GM19452 (cell line): ENCODE measurements at regions not wholly inside any gene's neighbourhood (a gene's known extent, or its start where the extent isn't known, plus 50 kb on each side); places are given as distances from the start of the nearest gene placed in this dataset.
A peak's percentile ranks its signal among the peaks of the same experiment; 100 is the strongest.

Source experiments
- ATAC-seq: cut with Tn5 transposase; IDR thresholded peaks from one replicate; pipeline ENCODE4 v1.9.1; 2021; ENCODE audit not compliant: unreplicated experiment

GRCh38 chr6:139613496-139613895 lies 239.0 kb upstream of the CITED2 start:
- ATAC-seq = no peak

GRCh38 chr6:139612135-139612465 lies 237.7 kb upstream of the CITED2 start:
- no peak for ATAC-seq

GRCh38 chr6:139611327-139612134 lies 237.1 kb upstream of the CITED2 start:
- no peak for ATAC-seq

GRCh38 chr6:139608466-139609261 lies 234.2 kb upstream of the CITED2 start:
- no peak for ATAC-seq

- no peak for ATAC-seq
Observed at GRCh38 chr6:139605350-139605749, 230.9 kb upstream of the CITED2 start.

GRCh38 chr6:139603581-139603980 lies 229.1 kb upstream of the CITED2 start:
- ATAC-seq = no peak

GRCh38 chr6:139602577-139602976 lies 228.1 kb upstream of the CITED2 start:
- ATAC-seq = no peak

GRCh38 chr6:139600919-139601475 lies 226.5 kb upstream of the CITED2 start:
- ATAC-seq = peak; percentile 96

GRCh38 chr6:139600343-139600742 lies 225.9 kb upstream of the CITED2 start:
- peak; percentile 4 for ATAC-seq

- ATAC-seq = no peak
Observed at GRCh38 chr6:139597771-139598755, 223.6 kb upstream of the CITED2 start.

- no peak for ATAC-seq
Observed at GRCh38 chr6:139597087-139597763, 222.8 kb upstream of the CITED2 start.

- no peak for ATAC-seq
Observed at GRCh38 chr6:139595183-139595582, 220.7 kb upstream of the CITED2 start.

GRCh38 chr6:139594333-139594965 lies 220.0 kb upstream of the CITED2 start:
- no peak for ATAC-seq

- ATAC-seq = no peak
Observed at GRCh38 chr6:139593081-139593480, 218.6 kb upstream of the CITED2 start.

- ATAC-seq = no peak
Observed at GRCh38 chr6:139592011-139592410, 217.6 kb upstream of the CITED2 start.

GRCh38 chr6:139591075-139591865 lies 216.8 kb upstream of the CITED2 start:
- ATAC-seq = no peak

GRCh38 chr6:139590206-139590605 lies 215.8 kb upstream of the CITED2 start:
- no peak for ATAC-seq

GRCh38 chr6:139588734-139589593 lies 214.5 kb upstream of the CITED2 start:
- ATAC-seq = no peak
